WTC11 (cell line): ENCODE measurements at regions not wholly inside any gene's neighbourhood (a gene's known extent, or its start where the extent isn't known, plus 50 kb on each side); places are given as distances from the start of the nearest gene placed in this dataset.

Experiments used
- CTCF ChIP-seq: fragments of 200-600 bp; IDR thresholded peaks from 2 replicates; pipeline ENCODE4 v1.8.0; 2022; ENCODE audit warnings: antibody characterized with exemption
- TEAD4 ChIP-seq: sonication (generic); formaldehyde crosslinking; IDR thresholded peaks from 2 replicates; pipeline ENCODE4 v1.8.0; 2022; ENCODE audit warnings: mild to moderate bottlenecking, missing genetic modification reagents
- ZNF121 ChIP-seq: sonication (generic); formaldehyde crosslinking; IDR thresholded peaks from 2 replicates; pipeline ENCODE4 v1.8.0; 2023; ENCODE audit warnings: missing genetic modification reagents
- TF ChIP-seq, protein P1 (sequence below): sonication (generic); formaldehyde crosslinking; IDR thresholded peaks from 2 replicates; pipeline ENCODE4 v1.8.0; 2022; ENCODE audit warnings: mild to moderate bottlenecking, missing genetic modification reagents

DNA sequence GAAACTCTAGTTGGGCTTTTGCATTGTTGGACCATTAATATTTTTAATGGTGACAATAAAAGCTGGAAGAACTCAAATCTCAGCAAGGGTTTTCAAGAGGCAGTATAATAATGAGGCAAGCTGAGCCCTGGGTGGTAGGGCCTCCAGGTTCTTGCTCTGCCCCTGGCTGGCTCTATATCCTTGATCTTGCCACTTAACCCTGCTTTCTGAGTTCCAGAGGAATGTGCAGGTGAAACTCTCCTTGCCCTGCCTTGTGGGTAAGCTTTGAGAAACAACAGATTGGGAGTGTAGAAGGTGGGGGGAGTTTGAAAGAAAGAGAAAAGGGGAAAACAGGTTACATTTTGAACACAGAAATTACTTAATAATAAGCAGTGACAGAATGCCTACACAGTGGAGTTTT lies 103.3 kb upstream of the MAP4K3 start:
- TF ChIP-seq ZNF121 (CRISPR knock-in tag) (no peak), TEAD4 (CRISPR knock-in tag) (no peak), CTCF (no peak)
- TF ChIP-seq, protein P1, sequence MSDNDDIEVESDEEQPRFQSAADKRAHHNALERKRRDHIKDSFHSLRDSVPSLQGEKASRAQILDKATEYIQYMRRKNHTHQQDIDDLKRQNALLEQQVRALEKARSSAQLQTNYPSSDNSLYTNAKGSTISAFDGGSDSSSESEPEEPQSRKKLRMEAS, result no peak
